ENCODE measurements at regions not wholly inside any gene's neighbourhood (a gene's known extent, or its start where the extent isn't known, plus 50 kb on each side); places are given as distances from the start of the nearest gene placed in this dataset.

DNA sequence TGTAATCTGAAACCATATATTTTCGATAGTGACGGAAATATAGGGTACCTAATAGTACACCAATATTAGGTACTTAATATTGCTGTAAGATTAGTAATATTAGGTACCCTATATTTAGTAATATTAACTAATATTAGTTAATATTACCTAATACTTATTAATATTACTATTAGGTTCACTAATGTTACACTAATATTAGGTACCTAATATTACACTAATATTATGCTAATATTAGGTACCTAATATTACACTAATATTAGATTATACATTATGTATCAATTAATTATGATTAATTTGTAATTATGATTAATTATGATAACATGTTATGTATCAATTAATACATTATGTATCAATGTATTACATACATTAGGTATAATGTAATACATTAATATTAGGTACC is 518.2 kb upstream of the LRATD1 start:
- H3K36me3 ChIP-seq = no peaks in the 10 kb centered on the region
- DNase-seq = no peak
- no peaks in the 10 kb centered on the region for H3K27me3 ChIP-seq
- TF ChIP-seq POLR2A (IDR thresholded peaks at IDR 0.05) = no peak
- TF ChIP-seq, protein P1, sequence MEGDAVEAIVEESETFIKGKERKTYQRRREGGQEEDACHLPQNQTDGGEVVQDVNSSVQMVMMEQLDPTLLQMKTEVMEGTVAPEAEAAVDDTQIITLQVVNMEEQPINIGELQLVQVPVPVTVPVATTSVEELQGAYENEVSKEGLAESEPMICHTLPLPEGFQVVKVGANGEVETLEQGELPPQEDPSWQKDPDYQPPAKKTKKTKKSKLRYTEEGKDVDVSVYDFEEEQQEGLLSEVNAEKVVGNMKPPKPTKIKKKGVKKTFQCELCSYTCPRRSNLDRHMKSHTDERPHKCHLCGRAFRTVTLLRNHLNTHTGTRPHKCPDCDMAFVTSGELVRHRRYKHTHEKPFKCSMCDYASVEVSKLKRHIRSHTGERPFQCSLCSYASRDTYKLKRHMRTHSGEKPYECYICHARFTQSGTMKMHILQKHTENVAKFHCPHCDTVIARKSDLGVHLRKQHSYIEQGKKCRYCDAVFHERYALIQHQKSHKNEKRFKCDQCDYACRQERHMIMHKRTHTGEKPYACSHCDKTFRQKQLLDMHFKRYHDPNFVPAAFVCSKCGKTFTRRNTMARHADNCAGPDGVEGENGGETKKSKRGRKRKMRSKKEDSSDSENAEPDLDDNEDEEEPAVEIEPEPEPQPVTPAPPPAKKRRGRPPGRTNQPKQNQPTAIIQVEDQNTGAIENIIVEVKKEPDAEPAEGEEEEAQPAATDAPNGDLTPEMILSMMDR (IDR thresholded peaks at IDR 0.05) = no peak
- H3K27ac ChIP-seq = no peak overlapping the region
- no peaks in the 10 kb centered on the region for H3K9me3 ChIP-seq
- no peaks in the 10 kb centered on the region for H3K4me1 ChIP-seq
- no peak overlapping the region for H3K4me3 ChIP-seq

DNA sequence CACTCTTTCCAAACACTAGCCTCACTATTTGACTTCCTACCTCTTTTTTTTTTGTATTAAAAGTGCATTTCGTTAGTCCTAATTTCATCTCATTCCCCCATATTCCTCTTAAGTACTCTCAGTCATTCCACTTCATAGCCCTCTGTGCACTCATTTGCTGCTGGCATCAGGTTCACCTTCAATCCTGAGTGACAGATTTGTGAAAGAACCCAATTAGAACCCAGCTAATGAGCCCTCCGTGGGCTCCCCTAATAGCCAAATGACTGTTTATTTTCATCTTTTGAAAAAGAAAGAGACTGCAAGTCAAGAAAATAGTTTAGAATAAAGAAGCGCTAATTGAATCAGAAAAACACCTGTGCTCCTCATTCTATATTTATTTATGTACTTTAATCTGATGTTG is 512.1 kb upstream of the LRATD1 start:
- H3K27ac ChIP-seq = no peak overlapping the region
- no peaks in the 10 kb centered on the region for H3K9me3 ChIP-seq
- H3K27me3 ChIP-seq = no peaks in the 10 kb centered on the region
- TF ChIP-seq POLR2A (IDR thresholded peaks at IDR 0.05) = no peak
- TF ChIP-seq, protein P1 (IDR thresholded peaks at IDR 0.05) = no peak
- no peaks in the 10 kb centered on the region for H3K36me3 ChIP-seq
- no peaks in the 10 kb centered on the region for H3K4me1 ChIP-seq
- H3K4me3 ChIP-seq = no peak overlapping the region
- no peak for DNase-seq

DNA sequence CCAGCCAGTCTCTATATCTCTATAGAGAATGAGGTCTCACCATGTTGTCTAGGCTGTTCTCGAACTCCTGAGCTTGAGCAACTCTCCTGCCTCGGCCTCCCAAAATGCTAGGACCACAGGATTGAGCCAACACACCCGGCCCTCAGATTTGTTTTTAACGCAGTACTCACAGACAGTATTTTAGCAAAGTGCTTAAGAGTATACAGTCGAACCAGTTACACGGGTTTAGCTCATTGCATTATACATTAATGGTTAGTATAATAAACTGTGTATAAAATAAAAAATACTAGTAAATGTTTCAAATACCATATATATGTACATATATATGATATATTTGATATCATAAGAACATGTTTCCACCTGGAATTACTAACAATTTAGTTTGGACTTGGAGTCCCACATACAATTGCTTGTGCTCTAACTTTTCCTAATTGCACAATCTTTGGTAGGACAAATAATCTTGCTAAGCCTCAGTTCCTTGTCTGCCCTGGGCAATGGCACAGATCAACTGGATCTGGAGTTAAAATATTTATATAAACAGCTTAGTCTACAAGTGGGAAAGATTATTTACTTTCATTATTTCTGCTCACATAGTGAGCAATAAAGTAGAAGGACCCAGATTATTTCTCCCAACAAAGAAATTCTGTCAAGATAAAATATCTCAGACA is 508.9 kb upstream of the LRATD1 start:
- Histone ChIP-seq H3K9me3 (no peaks in the 10 kb centered on the region), H3K27me3 (no peaks in the 10 kb centered on the region), H3K27ac (no peak overlapping the region), H3K4me1 (no peaks in the 10 kb centered on the region), H3K36me3 (no peaks in the 10 kb centered on the region), H3K4me3 (no peak overlapping the region)
- TF ChIP-seq POLR2A (IDR thresholded peaks at IDR 0.05) = no peak
- TF ChIP-seq, protein P1 (IDR thresholded peaks at IDR 0.05) = no peak
- DNase-seq = no peak

DNA sequence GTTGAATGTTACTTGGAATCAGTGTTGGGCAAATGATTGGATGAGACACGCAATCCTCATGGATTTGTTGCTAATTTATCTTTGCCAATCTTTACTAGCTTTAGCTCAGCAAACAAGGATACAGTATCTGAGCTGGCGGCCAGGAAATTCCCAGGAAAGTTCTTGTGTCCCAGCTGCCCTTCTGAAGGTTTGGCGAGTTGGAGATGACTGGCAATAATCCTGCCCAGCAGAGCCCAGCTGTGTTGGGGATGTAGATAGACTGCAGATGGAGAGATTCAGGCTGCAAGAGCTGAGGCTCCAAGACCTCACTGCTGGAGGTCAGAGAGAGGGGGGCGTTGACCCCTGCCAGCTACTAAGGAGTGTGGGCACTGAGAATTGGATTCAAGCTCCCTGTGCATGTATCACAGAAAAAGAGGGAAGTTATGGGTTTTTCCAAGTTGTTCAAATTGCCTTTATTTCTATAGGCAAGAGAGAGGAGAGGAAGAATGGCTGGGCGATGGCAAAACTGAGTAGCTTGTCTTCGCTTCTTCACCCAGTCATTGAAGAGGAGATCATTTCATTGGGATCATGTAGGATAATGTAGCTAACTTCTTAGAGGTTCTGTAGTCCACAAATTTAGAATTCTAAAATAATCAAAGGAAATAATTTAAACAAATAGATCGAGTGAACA is 506.8 kb upstream of the LRATD1 start:
- no peak for DNase-seq
- Histone ChIP-seq H3K9me3 (no peaks in the 10 kb centered on the region), H3K36me3 (no peaks in the 10 kb centered on the region), H3K4me3 (no peak overlapping the region), H3K27ac (no peak overlapping the region), H3K27me3 (no peaks in the 10 kb centered on the region), H3K4me1 (no peaks in the 10 kb centered on the region)
- no peak for TF ChIP-seq POLR2A (IDR thresholded peaks at IDR 0.05)
- TF ChIP-seq, protein P1 (IDR thresholded peaks at IDR 0.05) = no peak

DNA sequence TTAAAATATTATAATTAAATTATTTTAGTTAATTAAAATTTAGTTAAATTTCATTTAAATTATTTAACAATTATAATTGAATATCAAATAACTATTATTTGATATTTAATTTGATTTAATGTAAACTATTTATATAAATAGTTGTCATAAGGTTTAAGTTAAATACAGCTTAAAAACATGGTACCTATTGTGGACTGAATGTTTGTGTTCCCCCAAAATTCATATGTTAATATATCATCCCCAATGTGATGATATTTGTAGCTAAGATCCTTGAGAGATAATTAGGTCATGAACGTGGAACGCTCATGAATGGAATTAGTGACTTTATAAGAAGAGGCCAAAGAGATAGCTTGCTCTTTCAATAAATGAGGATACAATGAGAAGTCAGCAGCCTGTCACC is 505.7 kb upstream of the LRATD1 start:
- TF ChIP-seq POLR2A (IDR thresholded peaks at IDR 0.05) = no peak
- TF ChIP-seq, protein P1 (IDR thresholded peaks at IDR 0.05) = no peak
- DNase-seq = no peak

More for the DNA sequence above, 505.7 kb upstream of the LRATD1 start:
- no peak overlapping the region for H3K27ac ChIP-seq
- H3K4me3 ChIP-seq = no peak overlapping the region
- no peaks in the 10 kb centered on the region for H3K36me3 ChIP-seq
- H3K4me1 ChIP-seq = no peaks in the 10 kb centered on the region
- no peaks in the 10 kb centered on the region for H3K27me3 ChIP-seq
- H3K9me3 ChIP-seq = no peaks in the 10 kb centered on the region

All from Peyer's patch (tissue), 4 donors.